MM.1S (cell line): ENCODE measurements at regions not wholly inside any gene's neighbourhood (a gene's known extent, or its start where the extent isn't known, plus 50 kb on each side); places are given as distances from the start of the nearest gene placed in this dataset.

Experiments
- CTCF ChIP-seq: fragments of 300-600 bp; sonication (generic); IDR thresholded peaks from 2 replicates; pipeline ENCODE4 v1.5.1; 2016; ENCODE audit warnings: antibody characterized with exemption, low read length, mixed read lengths
- EZH2phosphoT487 ChIP-seq: fragments of 300-600 bp; sonication (generic); IDR thresholded peaks from 2 replicates; pipeline ENCODE4 v1.6.1; 2018; ENCODE audit warnings: antibody characterized with exemption, low read length

GRCh38 chr3:163573324-163573723 lies 1505.0 kb downstream of the SI start:
- TF ChIP-seq CTCF (no peak), EZH2phosphoT487 (no peak)
